GM10248 (cell line): ENCODE measurements at regions not wholly inside any gene's neighbourhood (a gene's known extent, or its start where the extent isn't known, plus 50 kb on each side); places are given as distances from the start of the nearest gene placed in this dataset.

Experiments used
- CTCF ChIA-PET: fragments of 300-600 bp; sonication (Branson Sonifier 250); formaldehyde crosslinking; extraction: SDS; loops from one replicate; lab custom pipeline; 2021; ENCODE audit warnings: antibody characterized with exemption; lab: Yijun Ruan, JAX
- POLR2A ChIA-PET: fragments of 350-650 bp; sonication (Branson Sonifier 250); formaldehyde crosslinking; extraction: SDS; loops from one replicate; lab custom pipeline; 2020; ENCODE audit warnings: antibody characterized with exemption; lab: Yijun Ruan, JAX
- DNase-seq: peaks from one replicate; pipeline ENCODE4 v3.0.0; 2012; ENCODE audit errors: extremely low spot score
- CTCF ChIP-seq: IDR thresholded peaks from 2 replicates; pipeline ENCODE4 v1.5.1; 2012; ENCODE audit warnings: mild to moderate bottlenecking, low read depth; ENCODE audit errors: extremely low read depth, missing control alignments, control extremely low read depth

GRCh38 chrX:39039890-39040289, 238.6 kb downstream of the MID1IP1 start:
- CTCF ChIA-PET, result interaction anchor here (0.8 kb wide), 1 partner anchor 8 kb away, joined by 3 read pairs; no protein-coding TSS in a partner anchor

GRCh38 chrX:39043838-39044550, 242.7 kb downstream of the MID1IP1 start:
- CTCF ChIA-PET, result no interaction called here
- no peak for TF ChIP-seq CTCF
- POLR2A ChIA-PET, result no interaction called here
- DNase-seq, result no peak

More at GRCh38 chrX:39039890-39040289, 238.6 kb downstream of the MID1IP1 start:
- POLR2A ChIA-PET, result no interaction called here
- DNase-seq, result no peak
- no peak for TF ChIP-seq CTCF

- CTCF ChIA-PET, result no interaction called here
- DNase-seq, result no peak
- POLR2A ChIA-PET, result no interaction called here
- TF ChIP-seq CTCF, result no peak
These were observed 245.9 kb downstream of the MID1IP1 start for GRCh38 chrX:39047174-39047573.

- ChIA-PET POLR2A (no interaction called here), CTCF (no interaction called here)
- DNase-seq, result no peak
- no peak for TF ChIP-seq CTCF
These were observed 248.7 kb downstream of the MID1IP1 start for GRCh38 chrX:39049975-39050374.

GRCh38 chrX:39050427-39050826, 249.2 kb downstream of the MID1IP1 start:
- POLR2A ChIA-PET, result no interaction called here
- no peak for DNase-seq
- no peak for TF ChIP-seq CTCF
- CTCF ChIA-PET, result no interaction called here

- no peak for TF ChIP-seq CTCF
- CTCF ChIA-PET, result no interaction called here
- DNase-seq, result no peak
- POLR2A ChIA-PET, result no interaction called here
These were observed 251.5 kb downstream of the MID1IP1 start for GRCh38 chrX:39052751-39053150.
